Upper lobe of left lung (tissue), 4 donors: ENCODE measurements at regions not wholly inside any gene's neighbourhood (a gene's known extent, or its start where the extent isn't known, plus 50 kb on each side); places are given as distances from the start of the nearest gene placed in this dataset.

ENCODE experiments used
- EP300 ChIP-seq, 4 donors: sonication (generic); formaldehyde crosslinking; IDR thresholded peaks; one replicate each; pipeline ENCODE4 v1.5.1; 2017; ENCODE audit warnings: antibody characterized with exemption in 4 of 4, control low read depth in 2 of 4
- TF ChIP-seq, protein P1 (sequence below), 6 experiments: fragments of 450-650 bp in 4 of 6; fragments of 200-600 bp in 2 of 6; sonication (generic) in 2 of 6; IDR thresholded peaks; one replicate each; pipeline ENCODE4 v1.5.1; 2016 to 2019; ENCODE audit warnings: antibody characterized with exemption in 6 of 6

DNA sequence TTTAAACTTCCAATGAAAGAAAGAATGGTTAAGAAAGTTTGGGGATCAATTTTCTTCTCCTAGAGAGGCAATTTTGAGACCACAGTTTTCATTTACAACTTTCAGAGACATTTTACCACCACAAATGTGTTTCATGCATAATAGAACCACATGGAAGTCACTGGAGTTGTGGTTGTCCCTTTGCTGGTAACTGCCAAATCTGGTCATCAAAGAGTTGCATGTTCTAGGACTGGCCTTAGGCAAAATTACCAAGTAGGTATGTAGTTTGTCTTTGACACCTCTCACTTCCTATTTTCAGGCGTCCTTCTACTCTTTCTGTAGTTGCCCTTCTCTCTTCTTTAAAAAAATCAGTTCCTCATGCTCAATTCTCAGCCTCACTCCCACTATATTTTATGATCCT, 54.3 kb upstream of the TMX1 start:
- TF ChIP-seq, protein P1, sequence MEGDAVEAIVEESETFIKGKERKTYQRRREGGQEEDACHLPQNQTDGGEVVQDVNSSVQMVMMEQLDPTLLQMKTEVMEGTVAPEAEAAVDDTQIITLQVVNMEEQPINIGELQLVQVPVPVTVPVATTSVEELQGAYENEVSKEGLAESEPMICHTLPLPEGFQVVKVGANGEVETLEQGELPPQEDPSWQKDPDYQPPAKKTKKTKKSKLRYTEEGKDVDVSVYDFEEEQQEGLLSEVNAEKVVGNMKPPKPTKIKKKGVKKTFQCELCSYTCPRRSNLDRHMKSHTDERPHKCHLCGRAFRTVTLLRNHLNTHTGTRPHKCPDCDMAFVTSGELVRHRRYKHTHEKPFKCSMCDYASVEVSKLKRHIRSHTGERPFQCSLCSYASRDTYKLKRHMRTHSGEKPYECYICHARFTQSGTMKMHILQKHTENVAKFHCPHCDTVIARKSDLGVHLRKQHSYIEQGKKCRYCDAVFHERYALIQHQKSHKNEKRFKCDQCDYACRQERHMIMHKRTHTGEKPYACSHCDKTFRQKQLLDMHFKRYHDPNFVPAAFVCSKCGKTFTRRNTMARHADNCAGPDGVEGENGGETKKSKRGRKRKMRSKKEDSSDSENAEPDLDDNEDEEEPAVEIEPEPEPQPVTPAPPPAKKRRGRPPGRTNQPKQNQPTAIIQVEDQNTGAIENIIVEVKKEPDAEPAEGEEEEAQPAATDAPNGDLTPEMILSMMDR (IDR thresholded peaks at IDR 0.05): no peak
- TF ChIP-seq EP300 (IDR thresholded peaks at IDR 0.05): no peak
